Sciatic nerve (tissue), 2 donors: ENCODE measurements at regions not wholly inside any gene's neighbourhood (a gene's known extent, or its start where the extent isn't known, plus 50 kb on each side); places are given as distances from the start of the nearest gene placed in this dataset.
"Not testable (repeated sequence)": the region's sequence is repeated elsewhere in the genome, so short reads cannot be mapped to it uniquely, and the experiment has no call there.

Experiments used
- ATAC-seq: fragments of 200-7000 bp; cut with Tn5 transposase; one replicate; pipeline ENCODE4 v1.9.1; 2020; ENCODE audit warnings: mild to moderate bottlenecking, moderate library complexity
- DNase-seq: peaks from one replicate; pipeline ENCODE4 v3.0.0-alpha.2; 2020; ENCODE audit warnings: low spot score
- intact Hi-C: fragments of 100-400 bp; cut with DNase I; formaldehyde crosslinking; loops from one replicate; pipeline ENCODE4 v1.14.2; 2022
- donor health status: DM: no; HTN: no; CAD: no.
- donor health status: DM: no; HTN: no; CAD: no.

DNA sequence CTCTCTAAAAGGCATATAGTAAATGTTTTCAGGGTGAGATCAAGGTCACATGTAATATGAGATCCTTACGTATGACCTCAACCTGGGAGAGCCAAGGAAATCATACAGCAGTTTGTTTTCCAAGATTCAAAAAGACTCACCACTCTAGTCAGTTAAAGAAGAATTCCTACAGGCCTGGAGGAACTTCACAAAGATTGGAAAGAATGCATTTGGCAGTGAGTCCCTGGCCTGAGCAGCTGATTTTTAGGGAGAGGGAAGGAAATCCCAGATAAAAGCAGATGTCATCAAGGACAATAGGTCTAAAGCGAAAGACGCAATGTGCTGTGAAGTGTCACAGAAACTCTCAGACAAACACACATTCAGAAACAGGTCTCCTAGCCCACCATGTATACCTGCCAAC is 424.0 kb upstream of the ZNF462 start:
- DNase-seq (no peak), ATAC-seq (no peak)
- intact Hi-C loops = no loop called here

DNA sequence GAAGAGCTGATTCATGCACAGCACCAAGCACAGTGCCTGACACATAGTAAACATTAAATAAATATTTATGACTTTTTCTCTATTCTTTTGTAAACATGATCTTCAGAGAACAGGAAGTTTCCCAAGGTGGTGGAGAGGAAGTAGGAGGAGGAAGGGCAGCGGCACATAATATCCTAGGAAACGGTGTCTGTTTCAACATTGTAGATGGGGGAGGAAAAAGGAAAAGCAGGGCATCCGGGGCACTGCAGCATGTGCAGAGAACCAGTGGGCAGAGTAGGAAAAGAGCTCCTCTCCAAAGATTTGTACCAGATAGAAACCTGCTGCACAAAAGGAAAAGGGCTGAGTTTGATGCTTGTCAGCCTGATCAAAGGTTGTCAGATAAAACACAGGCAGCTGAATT is 421.7 kb upstream of the ZNF462 start:
- DNase-seq = no peak
- no peak for ATAC-seq
- intact Hi-C loops = no loop called here

DNA sequence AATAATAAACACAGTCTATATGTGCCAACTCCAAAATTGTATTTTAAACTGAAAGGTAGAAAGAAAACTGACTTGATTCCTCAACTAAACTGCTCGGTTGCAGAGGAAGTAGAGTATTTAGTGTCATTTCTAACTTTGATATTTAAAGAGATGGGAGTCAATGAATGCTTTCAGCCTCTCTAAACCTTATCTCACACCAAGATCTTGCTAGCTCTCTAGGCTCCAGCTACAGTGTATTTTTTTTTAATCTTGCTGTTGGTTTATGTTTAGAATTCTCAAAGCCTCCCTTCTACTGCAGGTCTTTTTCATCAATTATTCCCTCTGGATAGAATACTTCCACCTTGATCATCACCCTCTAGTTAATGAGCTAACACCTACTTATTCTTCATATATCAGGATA is 419.4 kb upstream of the ZNF462 start:
- ATAC-seq (no peak), DNase-seq (no peak)
- intact Hi-C loops = no loop called here

DNA sequence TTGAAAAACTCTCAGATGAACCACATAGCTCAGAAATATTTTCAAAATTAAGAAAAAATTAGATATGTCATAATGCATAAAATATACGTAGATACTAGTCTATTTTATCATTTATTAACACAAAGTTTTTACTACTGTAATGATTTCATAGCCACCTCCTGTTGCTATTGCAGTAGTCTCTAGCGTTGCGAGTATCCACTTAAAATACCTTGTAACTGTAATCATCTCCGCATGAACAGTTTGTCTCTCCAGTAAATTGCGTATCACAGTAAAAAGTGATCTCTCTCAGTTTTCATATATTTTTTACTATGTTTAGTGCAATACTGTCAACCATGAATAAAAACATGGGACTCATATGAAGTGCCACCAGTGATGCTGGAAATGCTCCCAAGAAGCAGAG is 417.9 kb upstream of the ZNF462 start:
- intact Hi-C loops = no loop called here
- DNase-seq (no peak), ATAC-seq (no peak)

DNA sequence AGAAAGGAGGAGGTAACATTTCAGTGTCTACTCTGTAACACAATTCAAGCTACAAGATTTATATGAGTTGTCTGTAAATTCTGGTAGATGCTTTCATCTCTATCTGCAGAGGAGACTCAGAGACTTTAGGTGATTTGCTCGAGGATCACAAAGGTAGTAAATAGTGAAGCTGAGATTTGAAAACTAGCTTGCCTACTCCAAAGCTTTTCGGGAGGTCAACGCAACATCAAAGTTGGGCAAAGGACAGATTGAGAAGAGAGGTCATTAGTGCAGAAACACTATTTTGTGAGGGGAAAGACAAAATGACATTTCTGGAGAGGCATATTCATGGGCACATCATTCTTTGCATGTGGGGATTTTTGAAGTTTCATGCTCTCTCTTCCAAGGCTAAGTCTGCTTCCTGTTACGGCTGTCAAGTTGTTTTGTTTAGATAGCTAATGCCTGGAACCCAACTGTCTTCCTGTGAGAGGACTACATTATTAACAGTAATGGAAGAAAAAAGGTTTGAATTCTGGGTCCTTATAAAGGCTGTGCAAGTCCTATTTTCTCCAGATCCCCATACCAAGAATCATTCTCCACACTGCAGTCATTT is 413.5 kb upstream of the ZNF462 start:
- DNase-seq = no peak
- intact Hi-C loops = no loop called here
- no peak for ATAC-seq

DNA sequence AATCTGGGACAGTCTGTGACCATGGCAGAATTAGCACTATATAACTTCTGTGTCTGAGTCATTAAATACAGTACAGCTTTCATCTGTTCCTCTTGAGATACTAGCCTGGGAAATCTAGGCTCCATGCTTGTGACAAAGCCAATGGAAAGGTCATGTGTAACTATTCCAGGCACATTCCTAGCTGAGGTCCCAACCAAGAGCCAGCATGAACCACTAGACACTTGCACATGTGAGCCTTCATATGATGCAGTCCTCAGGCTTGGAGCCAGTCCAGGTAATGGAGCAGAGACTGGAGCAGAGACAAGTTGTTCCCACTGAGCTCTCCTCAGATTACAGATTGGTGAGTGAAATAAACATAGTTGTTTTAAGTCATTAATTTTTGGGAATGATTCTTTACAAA is 412.4 kb upstream of the ZNF462 start:
- ATAC-seq = no peak
- intact Hi-C loops = no loop called here
- no peak for DNase-seq

DNA sequence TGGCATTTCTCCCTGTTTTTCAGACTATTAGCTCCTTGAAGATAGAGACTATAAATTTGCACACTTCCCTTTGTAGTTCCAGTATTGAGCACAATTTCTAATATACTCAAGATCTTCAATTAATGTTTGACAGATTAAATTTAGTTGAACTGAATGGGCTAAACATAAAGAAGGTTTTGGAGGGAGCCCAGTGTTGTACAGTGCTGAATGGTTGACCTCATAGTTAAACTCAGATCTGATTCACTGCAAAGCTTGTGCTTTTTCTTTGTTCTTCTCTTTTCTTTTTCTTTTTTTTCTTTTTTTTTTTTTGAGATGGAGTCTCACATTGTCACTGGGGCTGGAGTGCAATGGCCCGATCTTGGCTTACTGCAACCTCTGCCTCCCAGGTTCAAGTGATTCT is 411.7 kb upstream of the ZNF462 start:
- intact Hi-C loops = no loop called here

DNA sequence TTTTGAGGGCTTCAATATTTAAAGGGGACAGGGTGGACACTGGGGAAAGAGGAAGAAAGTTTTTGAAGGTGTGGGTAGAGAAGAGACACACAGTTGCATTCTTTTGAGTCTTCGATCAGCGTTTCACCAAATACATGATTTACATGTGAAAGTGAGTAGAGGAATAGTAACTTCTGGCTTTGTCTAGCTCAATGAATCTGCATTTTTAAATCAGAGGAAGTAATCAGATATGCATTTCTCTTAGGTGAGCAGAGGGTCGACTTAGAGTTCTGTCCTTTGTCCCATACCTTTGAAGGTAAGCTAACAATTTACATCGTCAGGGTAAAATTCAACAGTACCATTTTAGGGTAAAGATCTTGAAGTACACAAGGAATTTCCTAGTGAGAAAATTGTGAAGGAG is 406.4 kb upstream of the ZNF462 start:
- intact Hi-C loops = no loop called here
- no peak for DNase-seq
- ATAC-seq = no peak

More for the DNA sequence above, 411.7 kb upstream of the ZNF462 start:
- DNase-seq (no peak), ATAC-seq (no peak)

DNA sequence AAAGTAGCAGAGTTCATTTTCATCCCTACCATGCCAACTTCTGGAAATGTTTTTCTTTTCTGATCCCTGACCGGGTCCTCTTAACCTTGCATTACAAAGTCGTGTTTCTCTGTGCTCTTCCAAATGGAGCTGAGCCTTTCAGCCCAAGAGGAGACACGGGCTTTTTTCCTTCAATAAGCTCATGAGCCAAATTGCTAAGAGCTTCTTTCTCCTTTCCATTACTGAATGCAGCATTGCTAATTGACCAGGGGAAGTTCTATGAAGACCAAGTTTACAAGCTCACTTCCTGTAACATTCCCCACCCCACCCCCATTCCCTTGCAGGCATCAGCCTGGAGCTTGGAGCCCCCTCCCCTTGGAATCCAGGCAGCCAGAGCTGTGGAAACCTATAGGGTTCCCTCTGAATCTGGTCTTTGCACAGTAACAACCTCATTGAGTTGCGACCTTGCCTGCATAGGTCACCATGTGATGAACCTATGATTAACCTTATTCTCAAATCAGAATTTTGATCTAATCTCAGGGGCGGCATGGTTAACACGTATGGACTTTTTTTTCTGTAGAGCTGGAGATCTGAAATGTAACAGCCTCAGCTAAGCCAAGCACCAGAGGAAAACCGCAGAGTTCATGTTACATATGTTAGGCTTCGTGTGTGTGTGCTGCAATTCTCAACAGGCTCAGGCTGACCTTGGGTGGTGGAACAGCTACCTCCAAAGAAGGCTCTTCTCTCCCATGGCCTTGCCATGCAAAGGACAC is 395.7 kb upstream of the ZNF462 start:
- intact Hi-C loops = no loop called here
- DNase-seq = no peak
- no peak for ATAC-seq

DNA sequence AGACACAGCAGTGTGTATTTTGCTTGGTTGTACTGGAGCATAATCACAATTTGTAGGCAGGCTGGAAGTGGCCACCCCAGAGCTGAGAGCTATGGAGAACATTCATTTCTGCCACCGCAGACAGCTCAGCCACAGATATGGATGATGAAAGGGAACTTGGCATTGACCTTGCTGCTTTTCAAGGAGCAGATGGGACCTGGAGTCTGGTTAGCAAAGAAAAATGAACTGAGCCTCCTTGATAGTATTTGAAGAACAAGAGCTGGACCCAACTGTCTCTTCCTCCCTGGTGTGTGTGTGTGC is 395.2 kb upstream of the ZNF462 start:
- intact Hi-C loops = no loop called here
- no peak for DNase-seq
- no peak for ATAC-seq

DNA sequence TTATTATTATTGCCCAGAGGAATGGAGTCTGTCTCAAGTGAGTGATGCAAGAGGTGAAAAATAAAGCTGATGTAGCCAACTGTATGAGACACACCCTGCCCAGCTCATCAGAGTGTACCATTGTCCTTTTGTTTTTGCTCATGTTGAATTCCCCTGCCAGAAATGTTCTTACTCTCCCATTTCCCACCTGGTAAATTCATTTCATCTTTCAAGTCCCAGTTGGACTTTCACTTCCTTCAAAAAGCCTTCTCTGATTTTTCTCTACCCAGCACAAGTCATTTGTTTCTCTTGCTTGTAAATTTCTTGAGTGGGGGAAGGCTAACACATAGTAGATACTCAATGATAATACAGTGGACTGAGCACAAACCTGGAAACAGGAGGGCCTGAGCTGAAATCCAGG is 394.5 kb upstream of the ZNF462 start:
- ATAC-seq (no peak), DNase-seq (no peak)
- intact Hi-C loops = no loop called here

DNA sequence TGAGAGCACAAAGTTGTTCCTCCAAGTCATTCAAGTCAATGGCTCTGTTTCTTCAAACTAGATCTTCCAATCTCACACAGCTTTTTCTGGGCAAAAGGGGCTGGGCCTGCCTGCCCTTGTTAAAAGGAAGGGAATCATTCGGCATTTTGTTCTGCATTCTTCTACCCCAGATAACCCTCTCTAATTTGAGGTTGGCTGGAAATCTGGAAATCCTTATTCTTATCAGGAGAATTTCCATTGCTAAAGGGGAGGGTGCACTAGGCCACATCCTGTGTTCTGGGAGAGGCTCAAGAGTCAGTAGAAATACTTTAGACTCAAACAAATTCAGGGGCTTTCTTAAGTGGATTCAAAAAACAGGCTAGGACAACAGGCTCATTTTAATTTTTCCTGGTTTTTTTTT is 384.7 kb upstream of the ZNF462 start:
- no peak for DNase-seq
- intact Hi-C loops = no loop called here
- ATAC-seq = no peak

DNA sequence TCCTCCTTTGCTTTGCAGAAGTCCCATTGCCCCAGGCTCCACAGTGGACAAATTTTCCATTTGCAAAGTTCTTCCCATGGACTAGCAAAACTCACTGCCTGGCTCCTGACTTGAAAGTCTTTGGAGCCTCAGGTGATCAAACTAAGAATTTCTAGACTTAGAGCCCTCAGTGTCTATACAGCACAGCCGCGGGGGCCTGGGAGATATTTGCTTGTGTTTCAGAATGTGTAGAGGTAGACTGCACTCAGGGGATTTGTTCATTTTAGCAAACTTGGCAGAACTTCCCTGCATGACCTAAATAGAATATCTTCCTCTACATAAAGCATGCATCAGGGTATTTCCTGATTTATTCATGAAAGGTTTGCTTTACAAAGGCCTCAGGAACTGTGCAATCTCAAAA is 384.2 kb upstream of the ZNF462 start:
- no peak for ATAC-seq
- intact Hi-C loops = no loop called here
- no peak for DNase-seq

DNA sequence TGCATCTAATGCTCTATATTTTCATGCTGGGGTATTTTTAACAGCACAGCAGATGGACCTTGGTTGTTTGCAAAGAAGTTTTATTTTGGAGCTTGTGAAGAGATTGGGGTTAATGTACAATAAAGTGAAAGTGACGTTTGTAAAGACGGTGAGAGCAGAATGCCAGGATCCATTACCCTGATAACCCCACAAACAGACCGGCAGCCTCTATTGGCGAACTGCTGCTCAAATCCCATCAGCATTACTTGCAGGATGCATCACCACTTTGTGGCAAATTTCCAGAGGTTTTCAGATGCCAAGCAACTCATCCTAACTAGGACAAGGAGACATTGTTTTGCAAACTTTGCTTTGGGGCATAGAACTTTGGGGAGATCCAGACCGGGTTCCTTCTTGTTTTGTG is 383.3 kb upstream of the ZNF462 start:
- no peak for ATAC-seq
- no peak for DNase-seq
- intact Hi-C loops = no loop called here

DNA sequence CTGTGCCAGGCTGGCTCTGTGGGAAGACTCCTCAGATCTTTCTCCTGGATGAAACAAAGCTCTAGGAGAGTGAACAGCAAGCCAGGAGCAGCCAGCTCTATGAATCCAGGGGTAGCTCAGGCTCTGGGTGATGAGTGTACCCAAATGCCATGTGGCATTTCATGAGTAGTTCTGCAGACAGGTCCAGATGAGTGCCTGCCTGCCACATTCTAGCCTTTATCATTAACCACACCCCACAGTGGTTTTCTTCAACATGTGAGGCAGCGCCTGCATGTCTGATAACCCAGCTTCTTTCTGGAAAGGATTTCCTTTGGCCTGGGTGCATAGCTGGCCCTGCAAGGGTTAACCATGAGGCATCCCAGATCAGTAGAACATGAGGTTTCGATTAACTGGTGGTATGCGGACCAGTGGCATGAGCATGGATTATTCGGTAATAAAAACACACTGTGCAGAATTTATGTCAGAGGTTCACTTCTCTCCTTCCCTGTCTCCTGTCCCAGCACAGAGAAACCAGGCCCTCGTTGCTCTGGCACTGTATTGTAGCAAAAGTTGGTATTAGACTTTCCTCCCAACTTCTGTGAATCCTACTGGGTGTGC is 381.9 kb upstream of the ZNF462 start:
- ATAC-seq = no peak
- intact Hi-C loops = no loop called here
- no peak for DNase-seq

DNA sequence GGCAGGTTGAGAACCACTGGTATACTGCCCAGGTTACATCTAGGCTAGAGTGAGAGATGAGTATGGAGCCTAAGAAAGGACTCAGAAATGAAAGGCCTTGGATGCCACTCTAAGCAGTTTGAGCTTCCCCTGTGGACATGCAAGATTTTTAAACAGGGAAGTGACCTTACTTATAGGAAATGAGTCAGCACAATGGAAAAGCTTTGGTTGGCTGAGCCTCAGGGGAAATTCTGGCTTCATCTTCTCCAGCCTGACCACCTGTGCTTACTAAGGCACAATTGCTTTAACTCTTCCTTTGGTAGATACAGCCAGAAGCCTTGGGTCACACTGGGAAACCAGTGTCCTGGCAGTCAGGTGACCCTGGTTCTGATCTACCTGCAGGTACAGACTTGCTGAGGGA is 380.2 kb upstream of the ZNF462 start:
- DNase-seq = no peak
- peak; percentile 22 for ATAC-seq
- intact Hi-C loops = no loop called here

DNA sequence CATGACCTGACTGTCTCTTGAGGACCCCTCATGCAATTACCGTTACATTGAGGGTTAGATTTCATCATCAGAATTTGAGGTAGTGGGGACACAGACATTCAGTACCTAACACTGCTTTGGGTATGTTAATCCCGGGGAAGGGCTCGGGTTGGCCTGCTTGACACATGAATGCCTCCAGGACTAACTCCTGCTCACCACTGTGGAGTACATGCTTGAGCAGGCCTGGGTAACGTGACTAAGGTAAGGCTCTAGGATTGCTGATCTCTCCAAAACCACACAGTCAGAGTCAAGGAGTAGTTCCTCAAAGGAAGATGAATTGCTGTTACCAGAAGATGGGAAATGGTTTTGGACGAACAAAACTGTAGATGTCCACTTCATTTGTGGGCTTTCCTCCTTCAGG is 376.3 kb upstream of the ZNF462 start:
- DNase-seq (no peak), ATAC-seq (no peak)
- intact Hi-C loops = no loop called here

DNA sequence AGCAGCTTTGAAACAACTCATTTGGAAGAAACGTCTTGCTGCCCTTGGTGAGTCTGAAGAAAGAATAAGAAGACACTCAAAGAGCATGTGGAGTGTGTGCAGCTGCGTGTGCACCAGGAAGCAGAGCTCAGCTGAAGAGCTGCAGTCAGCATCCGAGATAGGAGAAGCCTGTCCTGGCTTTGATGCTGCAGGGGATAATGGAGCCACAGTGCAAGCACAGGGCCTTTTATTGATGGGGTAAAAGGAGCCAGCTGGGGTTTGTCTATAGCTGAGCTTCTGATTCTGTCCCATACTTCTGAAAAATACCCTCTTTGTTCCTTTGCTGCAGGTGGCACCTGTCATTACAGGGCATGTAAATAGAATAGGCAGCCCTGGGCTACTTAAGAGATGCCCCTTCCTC is 375.7 kb upstream of the ZNF462 start:
- no peak for ATAC-seq
- DNase-seq = no peak
- intact Hi-C loops = no loop called here

DNA sequence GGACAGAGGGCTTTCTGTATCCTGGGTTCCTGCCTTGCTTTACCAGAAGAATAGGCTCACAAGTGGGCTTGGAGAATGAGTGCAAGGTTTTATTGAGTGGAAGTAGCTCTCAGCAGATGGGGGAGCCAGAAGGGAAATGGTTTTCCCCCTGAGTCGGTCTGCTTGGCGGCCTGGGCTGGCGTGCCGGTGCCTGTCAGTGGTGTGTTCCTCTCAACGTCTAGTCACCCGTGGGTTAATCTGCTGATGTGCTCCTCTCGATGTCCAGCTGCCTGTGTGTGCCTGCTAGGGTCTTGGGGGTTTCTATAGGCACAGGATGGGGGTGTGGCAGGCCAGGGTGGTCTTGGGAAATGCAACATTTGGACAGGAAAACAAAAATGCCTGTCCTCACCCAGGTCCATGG is 370.8 kb upstream of the ZNF462 start:
- DNase-seq, ATAC-seq, intact Hi-C loops: not testable (repeated sequence)

DNA sequence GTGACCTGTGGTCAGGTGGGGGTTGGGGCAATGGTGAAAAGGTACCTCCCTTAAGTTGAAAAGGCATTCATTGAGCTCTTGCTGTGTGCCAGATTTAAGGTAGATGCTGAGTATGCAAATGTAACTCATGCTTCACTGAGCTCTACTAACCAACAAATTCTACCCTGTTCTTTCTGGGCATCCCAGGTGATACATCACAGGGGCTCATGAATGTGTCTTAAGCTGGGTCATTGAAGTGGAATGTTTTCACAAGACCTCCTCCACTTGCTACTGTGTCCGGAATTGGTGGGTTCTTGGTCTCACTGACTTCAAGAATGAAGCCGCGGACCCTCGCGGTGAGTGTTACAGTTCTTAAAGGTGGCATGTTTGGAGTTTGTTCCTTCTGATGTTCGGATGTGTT is 362.8 kb upstream of the ZNF462 start:
- DNase-seq (no peak), ATAC-seq (no peak)
- intact Hi-C loops = loop anchor here (5.0 kb wide), 1 partner anchor 1282 kb away; no protein-coding TSS in a partner anchor

DNA sequence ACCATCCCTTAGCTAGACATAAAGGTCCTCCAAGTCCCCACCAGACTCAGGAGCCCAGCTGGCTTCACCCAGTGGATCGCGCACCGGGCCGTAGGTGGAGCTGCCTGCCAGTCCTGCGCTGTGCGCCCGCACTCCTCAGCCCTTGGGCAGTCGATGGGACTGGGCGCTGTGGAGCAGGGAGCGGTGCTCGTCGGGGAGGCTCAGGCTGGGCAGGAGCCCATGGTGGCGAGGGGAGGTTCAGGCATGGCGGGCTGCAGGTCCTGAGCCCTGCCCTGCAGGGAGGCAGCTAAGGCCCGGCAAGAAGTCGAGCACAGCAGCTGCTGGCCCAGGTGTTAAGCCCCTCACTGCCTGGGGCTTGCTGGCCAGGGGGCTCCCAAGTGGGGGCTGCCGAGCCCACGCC is 361.8 kb upstream of the ZNF462 start:
- intact Hi-C loops = loop anchor here (5.0 kb wide), 1 partner anchor 1281 kb away; no protein-coding TSS in a partner anchor
- ATAC-seq, DNase-seq: not testable (repeated sequence)
